NB4 (cell line): ENCODE measurements at regions not wholly inside any gene's neighbourhood (a gene's known extent, or its start where the extent isn't known, plus 50 kb on each side); places are given as distances from the start of the nearest gene placed in this dataset.
A peak's percentile ranks its signal among the peaks of the same experiment; 100 is the strongest.

ENCODE experiments used
- DNase-seq: peaks from one replicate; pipeline ENCODE4 v3.0.0; 2010; ENCODE audit warnings: low read depth
- H3K4me3 ChIP-seq: one replicate; pipeline ENCODE4 v1.5.1; 2011; ENCODE audit warnings: mild to moderate bottlenecking, low read depth, low read length, moderate library complexity
- MYC ChIP-seq: IDR thresholded peaks from 2 replicates; pipeline ENCODE4 v1.6.1; 2011; ENCODE audit warnings: low read depth, low read length
- POLR2A ChIP-seq: IDR thresholded peaks from 2 replicates; pipeline ENCODE4 v1.6.1; 2011; ENCODE audit warnings: mild to moderate bottlenecking; ENCODE audit not compliant: insufficient read length; ENCODE audit errors: extremely low read depth
- TF ChIP-seq, protein P1 (sequence below): IDR thresholded peaks from 2 replicates; pipeline ENCODE4 v1.6.1; 2011; ENCODE audit warnings: low read depth, low read length
- TF ChIP-seq, protein P2 (sequence below): IDR thresholded peaks from one replicate; pipeline ENCODE4 v1.5.1; 2012; ENCODE audit warnings: low read depth, low read length

DNA sequence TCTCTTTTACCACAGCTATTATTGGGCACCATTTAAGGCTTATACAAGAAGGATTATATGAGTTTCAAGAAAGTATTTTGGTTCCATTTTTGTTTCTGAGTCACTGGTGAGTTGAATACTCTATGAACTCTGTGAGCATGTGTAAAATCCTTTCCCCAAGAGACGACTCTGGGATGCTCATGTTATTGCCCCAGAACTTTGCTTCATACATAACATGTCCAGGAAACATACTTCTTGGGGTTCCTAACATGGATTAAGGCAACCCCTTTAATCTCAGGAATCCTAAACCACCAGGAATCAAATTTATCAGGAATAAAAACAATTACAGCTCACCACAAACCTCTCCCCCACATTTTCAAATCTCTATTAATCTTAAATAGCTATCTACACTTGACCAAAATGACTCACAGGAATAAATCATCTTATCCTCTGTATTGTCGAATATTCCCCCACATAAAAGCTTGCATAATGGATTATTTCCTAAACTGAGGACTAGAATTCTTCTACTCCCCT lies 117.5 kb upstream of the COL21A1 start:
- no peak for TF ChIP-seq POLR2A
- TF ChIP-seq MYC: no peak
- TF ChIP-seq, protein P1, sequence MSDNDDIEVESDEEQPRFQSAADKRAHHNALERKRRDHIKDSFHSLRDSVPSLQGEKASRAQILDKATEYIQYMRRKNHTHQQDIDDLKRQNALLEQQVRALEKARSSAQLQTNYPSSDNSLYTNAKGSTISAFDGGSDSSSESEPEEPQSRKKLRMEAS: no peak
- TF ChIP-seq, protein P2, sequence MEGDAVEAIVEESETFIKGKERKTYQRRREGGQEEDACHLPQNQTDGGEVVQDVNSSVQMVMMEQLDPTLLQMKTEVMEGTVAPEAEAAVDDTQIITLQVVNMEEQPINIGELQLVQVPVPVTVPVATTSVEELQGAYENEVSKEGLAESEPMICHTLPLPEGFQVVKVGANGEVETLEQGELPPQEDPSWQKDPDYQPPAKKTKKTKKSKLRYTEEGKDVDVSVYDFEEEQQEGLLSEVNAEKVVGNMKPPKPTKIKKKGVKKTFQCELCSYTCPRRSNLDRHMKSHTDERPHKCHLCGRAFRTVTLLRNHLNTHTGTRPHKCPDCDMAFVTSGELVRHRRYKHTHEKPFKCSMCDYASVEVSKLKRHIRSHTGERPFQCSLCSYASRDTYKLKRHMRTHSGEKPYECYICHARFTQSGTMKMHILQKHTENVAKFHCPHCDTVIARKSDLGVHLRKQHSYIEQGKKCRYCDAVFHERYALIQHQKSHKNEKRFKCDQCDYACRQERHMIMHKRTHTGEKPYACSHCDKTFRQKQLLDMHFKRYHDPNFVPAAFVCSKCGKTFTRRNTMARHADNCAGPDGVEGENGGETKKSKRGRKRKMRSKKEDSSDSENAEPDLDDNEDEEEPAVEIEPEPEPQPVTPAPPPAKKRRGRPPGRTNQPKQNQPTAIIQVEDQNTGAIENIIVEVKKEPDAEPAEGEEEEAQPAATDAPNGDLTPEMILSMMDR: no peak
- no peak for DNase-seq
- no peak overlapping the region for H3K4me3 ChIP-seq

DNA sequence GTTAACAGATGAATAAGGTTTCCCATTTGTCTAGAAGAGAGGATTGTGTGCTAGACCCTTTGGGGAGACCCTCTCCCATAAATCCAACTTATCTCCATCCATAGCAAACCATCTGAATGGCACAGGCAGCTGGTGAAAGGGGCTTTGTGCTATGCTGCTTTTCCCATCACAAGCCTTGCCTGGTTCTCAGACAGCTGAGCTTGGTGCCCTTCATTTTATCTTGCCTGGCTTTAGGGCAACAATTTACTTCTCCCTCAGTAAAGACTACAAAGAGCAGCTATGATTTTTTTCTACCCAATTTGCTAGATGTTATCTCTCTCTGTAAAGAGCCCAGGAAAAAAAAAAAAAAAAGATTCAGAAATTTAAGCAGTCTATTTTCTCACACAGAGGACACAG lies 117.0 kb upstream of the COL21A1 start:
- DNase-seq: no peak
- H3K4me3 ChIP-seq: no peak overlapping the region
- TF ChIP-seq MYC (no peak), POLR2A (no peak)
- TF ChIP-seq, protein P2: no peak
- TF ChIP-seq, protein P1: no peak

GRCh38 chr6:56363796-56364430 lies 116.5 kb upstream of the COL21A1 start:
- DNase-seq: no peak
- no peak overlapping the region for H3K4me3 ChIP-seq
- TF ChIP-seq POLR2A (no peak), MYC (no peak)
- TF ChIP-seq, protein P1: no peak

DNA sequence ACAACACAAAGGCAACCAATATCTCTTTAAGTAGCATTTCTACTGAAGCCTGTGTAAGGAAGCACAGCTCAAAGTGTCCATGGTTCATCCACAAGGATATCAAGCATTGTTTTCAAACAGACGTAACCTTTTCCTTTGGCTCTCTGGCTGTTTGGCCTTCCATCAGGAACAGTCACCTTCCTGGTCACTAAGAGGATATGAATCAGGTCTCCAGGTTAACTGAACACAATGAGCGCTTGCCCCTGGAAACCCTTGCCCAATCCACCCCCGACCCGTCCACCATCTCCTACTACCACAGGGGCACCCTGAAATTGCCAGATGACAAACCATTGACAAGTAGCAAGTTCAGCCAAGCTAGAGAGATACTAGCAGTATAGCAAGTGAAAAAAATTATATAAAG lies 114.4 kb upstream of the COL21A1 start:
- no peak overlapping the region for H3K4me3 ChIP-seq
- no peak for DNase-seq
- TF ChIP-seq, protein P2: no peak
- TF ChIP-seq, protein P1: no peak
- TF ChIP-seq MYC (no peak), POLR2A (no peak)

DNA sequence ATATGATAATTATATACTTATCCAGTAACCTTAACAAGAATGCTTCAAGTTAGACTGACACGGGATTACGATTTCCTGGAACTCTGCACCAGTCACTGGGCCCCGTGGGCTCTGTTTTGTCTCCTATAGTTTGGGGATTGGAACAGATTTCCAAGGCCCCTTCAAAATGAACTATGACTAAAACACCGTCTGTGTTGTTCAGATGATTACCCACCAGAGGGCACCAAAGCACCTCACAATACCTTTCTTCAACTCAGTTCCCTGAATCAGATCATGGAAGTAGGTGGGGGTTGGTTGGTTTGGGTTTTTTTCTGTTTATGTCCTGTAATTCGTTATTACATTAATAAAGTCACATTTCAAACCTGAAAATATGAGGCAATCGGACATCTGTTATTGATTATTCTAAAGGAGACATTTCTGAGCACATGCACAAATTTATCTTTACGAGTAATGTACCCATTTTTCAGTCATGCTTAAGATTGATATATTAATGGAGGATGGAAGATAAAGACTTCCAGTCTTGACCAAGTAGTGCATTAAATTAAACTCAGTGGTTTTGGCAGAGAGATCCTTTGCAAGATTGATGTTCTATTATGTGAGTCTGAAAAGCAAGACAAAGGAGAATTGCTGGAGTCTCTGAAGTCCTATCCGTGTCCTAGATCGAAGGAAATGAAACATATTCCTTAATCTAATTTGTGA lies 112.0 kb upstream of the COL21A1 start:
- no peak for TF ChIP-seq MYC
- TF ChIP-seq, protein P2: peak; percentile 58
- no peak overlapping the region for H3K4me3 ChIP-seq
- peak; percentile 76 for DNase-seq

GRCh38 chr6:56357616-56358373 lies 110.4 kb upstream of the COL21A1 start:
- no peak for DNase-seq
- no peak overlapping the region for H3K4me3 ChIP-seq
- TF ChIP-seq MYC (no peak), POLR2A (no peak)
- TF ChIP-seq, protein P1: no peak
